WTC11 (cell line): ENCODE measurements at regions not wholly inside any gene's neighbourhood (a gene's known extent, or its start where the extent isn't known, plus 50 kb on each side); places are given as distances from the start of the nearest gene placed in this dataset.
A peak's percentile ranks its signal among the peaks of the same experiment; 100 is the strongest.

Experiments used
- ATAC-seq: fragments of 200-7000 bp; cut with Tn5 transposase; 2 replicates; pipeline ENCODE4 v1.10.0; 2021; ENCODE audit warnings: mild to moderate bottlenecking, moderate library complexity
- CTCF ChIA-PET: fragments of 300-600 bp; sonication (Branson Sonifier 250); formaldehyde crosslinking; loops from one replicate; lab custom pipeline; 2021; ENCODE audit warnings: antibody characterized with exemption; lab: Charles Lee
- POLR2A ChIA-PET: fragments of 350-600 bp; sonication (Branson Sonifier 250); formaldehyde crosslinking; loops from one replicate; lab custom pipeline; 2021; ENCODE audit warnings: antibody characterized with exemption; lab: Charles Lee
- DNase-seq: peaks from one replicate; pipeline ENCODE4 v3.0.0; 2021; ENCODE audit warnings: low spot score
- H3K27ac Mint-ChIP-seq: 2 replicates; pipeline ENCODE4 v1.8.0; 2021; ENCODE audit warnings: mixed read lengths
- H3K27me3 Mint-ChIP-seq: 2 replicates; pipeline ENCODE4 v1.8.0; 2021; ENCODE audit warnings: low read depth, mild to moderate bottlenecking, moderate library complexity, mixed read lengths
- H3K36me3 Mint-ChIP-seq: 2 replicates; pipeline ENCODE4 v1.8.0; 2021; ENCODE audit warnings: mixed read lengths
- H3K4me1 Mint-ChIP-seq: 2 replicates; pipeline ENCODE4 v1.8.0; 2022; ENCODE audit warnings: mixed read lengths
- H3K4me3 Mint-ChIP-seq: 2 replicates; pipeline ENCODE4 v1.8.0; 2021; ENCODE audit warnings: mild to moderate bottlenecking, moderate library complexity, mixed read lengths
- H3K9me3 Mint-ChIP-seq: 2 replicates; pipeline ENCODE4 v1.8.0; 2021; ENCODE audit warnings: mixed read lengths
- CREB1 ChIP-seq: sonication (generic); formaldehyde crosslinking; IDR thresholded peaks from 2 replicates; pipeline ENCODE4 v1.8.0; 2023; ENCODE audit warnings: mild to moderate bottlenecking, missing genetic modification reagents
- FOXP1 ChIP-seq: sonication (generic); formaldehyde crosslinking; IDR thresholded peaks from 2 replicates; pipeline ENCODE4 v1.8.0; 2022; ENCODE audit warnings: missing genetic modification reagents, mild to moderate bottlenecking, moderate library complexity, borderline replicate concordance
- FOXP4 ChIP-seq: sonication (generic); formaldehyde crosslinking; IDR thresholded peaks from 2 replicates; pipeline ENCODE4 v1.8.0; 2022; ENCODE audit warnings: mild to moderate bottlenecking, missing genetic modification reagents
- JAZF1 ChIP-seq: fragments of 250-450 bp; sonication (Bioruptor Pico); IDR thresholded peaks from 2 replicates; pipeline ENCODE4 v1.9.0; 2021; ENCODE audit warnings: moderate library complexity, mild to moderate bottlenecking, inconsistent platforms
- JUN ChIP-seq: sonication (generic); formaldehyde crosslinking; IDR thresholded peaks from 2 replicates; pipeline ENCODE4 v1.8.0; 2023; ENCODE audit warnings: mild to moderate bottlenecking, missing genetic modification reagents
- RELA ChIP-seq: sonication (generic); formaldehyde crosslinking; IDR thresholded peaks from 2 replicates; pipeline ENCODE4 v1.8.1; 2022; ENCODE audit warnings: missing genetic modification reagents, mild to moderate bottlenecking, borderline replicate concordance
- TEAD4 ChIP-seq: sonication (generic); formaldehyde crosslinking; IDR thresholded peaks from 2 replicates; pipeline ENCODE4 v1.8.0; 2022; ENCODE audit warnings: mild to moderate bottlenecking, missing genetic modification reagents
- ZBTB21 ChIP-seq: sonication (generic); formaldehyde crosslinking; IDR thresholded peaks from 2 replicates; pipeline ENCODE4 v1.8.1; 2023; ENCODE audit warnings: mild to moderate bottlenecking, missing genetic modification reagents, borderline replicate concordance
- ZNF263 ChIP-seq: sonication (generic); formaldehyde crosslinking; IDR thresholded peaks from 2 replicates; pipeline ENCODE4 v1.8.1; 2022; ENCODE audit warnings: low read depth, mild to moderate bottlenecking, moderate library complexity, missing genetic modification reagents
- ZNF317 ChIP-seq: sonication (generic); formaldehyde crosslinking; IDR thresholded peaks from 2 replicates; pipeline ENCODE4 v1.8.1; 2023; ENCODE audit warnings: low read depth, mild to moderate bottlenecking, moderate library complexity, missing genetic modification reagents, borderline replicate concordance
- TF ChIP-seq, protein P1 (sequence below): sonication (generic); formaldehyde crosslinking; IDR thresholded peaks from 2 replicates; pipeline ENCODE4 v1.8.0; 2022; ENCODE audit warnings: mild to moderate bottlenecking, missing genetic modification reagents
- TF ChIP-seq, protein P2 (sequence below): sonication (generic); formaldehyde crosslinking; IDR thresholded peaks from 2 replicates; pipeline ENCODE4 v1.8.0; 2022; ENCODE audit warnings: mild to moderate bottlenecking, missing genetic modification reagents
- TF ChIP-seq, protein P3 (sequence below): sonication (generic); formaldehyde crosslinking; IDR thresholded peaks from 2 replicates; pipeline ENCODE4 v1.8.1; 2022; ENCODE audit warnings: low read depth, mild to moderate bottlenecking, moderate library complexity, missing genetic modification reagents, borderline replicate concordance
- TF ChIP-seq, protein P4 (sequence below): fragments of 250-450 bp; sonication (Bioruptor Pico); IDR thresholded peaks from 2 replicates; pipeline ENCODE4 v1.8.0; 2021; ENCODE audit warnings: mild to moderate bottlenecking
- TF ChIP-seq, protein P5 (sequence below): fragments of 250-450 bp; sonication (Bioruptor Pico); IDR thresholded peaks from 2 replicates; pipeline ENCODE4 v1.9.0; 2021; ENCODE audit warnings: moderate library complexity, mild to moderate bottlenecking, inconsistent platforms, borderline replicate concordance

DNA sequence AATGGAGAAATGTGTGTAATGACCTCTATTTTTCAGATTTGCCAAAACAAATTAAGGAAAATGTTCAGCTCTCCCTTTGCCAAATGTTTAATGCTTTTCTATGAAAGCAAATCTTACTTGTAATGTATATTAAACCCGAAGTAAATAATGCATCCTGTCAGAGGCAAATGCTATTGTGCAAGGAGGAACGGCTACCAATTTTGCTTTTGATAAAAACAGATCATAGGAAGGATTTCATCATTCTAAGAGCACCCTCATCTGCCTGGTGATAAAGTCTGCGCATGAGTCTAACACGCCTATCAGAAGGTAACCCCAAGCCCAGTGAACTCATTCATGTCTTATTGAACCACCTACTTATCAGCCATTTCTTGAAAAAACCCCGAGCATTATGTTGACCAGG, 412.4 kb upstream of the MKI67 start:
- CTCF ChIA-PET: interaction anchor here (1.1 to 2.5 kb wide), 2 partner anchors 10 to 214 kb away, joined by 3 to 8 read pairs; no protein-coding TSS in a partner anchor
- ATAC-seq: no peak
- peaks cover 89% of the 10 kb centered on the region for H3K4me1 Mint-ChIP-seq
- H3K36me3 Mint-ChIP-seq: no peaks in the 10 kb centered on the region
- H3K27me3 Mint-ChIP-seq: peaks cover 9% of the 10 kb centered on the region
- H3K9me3 Mint-ChIP-seq: peaks cover 3% of the 10 kb centered on the region; the same call in 1 of the 2 replicates
- no peak for DNase-seq
- POLR2A ChIA-PET: no interaction called here
- H3K4me3 Mint-ChIP-seq: peak overlapping the region; percentile 20; the same call in 1 of the 2 replicates
- TF ChIP-seq JAZF1 (no peak), FOXP1 (CRISPR knock-in tag) (no peak), CREB1 (CRISPR knock-in tag) (no peak), ZBTB21 (CRISPR knock-in tag) (no peak), JUN (CRISPR knock-in tag) (no peak), ZNF317 (CRISPR knock-in tag) (no peak), FOXP4 (CRISPR knock-in tag) (no peak)
- TF ChIP-seq, protein P1, sequence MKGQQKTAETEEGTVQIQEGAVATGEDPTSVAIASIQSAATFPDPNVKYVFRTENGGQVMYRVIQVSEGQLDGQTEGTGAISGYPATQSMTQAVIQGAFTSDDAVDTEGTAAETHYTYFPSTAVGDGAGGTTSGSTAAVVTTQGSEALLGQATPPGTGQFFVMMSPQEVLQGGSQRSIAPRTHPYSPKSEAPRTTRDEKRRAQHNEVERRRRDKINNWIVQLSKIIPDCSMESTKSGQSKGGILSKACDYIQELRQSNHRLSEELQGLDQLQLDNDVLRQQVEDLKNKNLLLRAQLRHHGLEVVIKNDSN (CRISPR knock-in tag): no peak
- TF ChIP-seq, protein P2, sequence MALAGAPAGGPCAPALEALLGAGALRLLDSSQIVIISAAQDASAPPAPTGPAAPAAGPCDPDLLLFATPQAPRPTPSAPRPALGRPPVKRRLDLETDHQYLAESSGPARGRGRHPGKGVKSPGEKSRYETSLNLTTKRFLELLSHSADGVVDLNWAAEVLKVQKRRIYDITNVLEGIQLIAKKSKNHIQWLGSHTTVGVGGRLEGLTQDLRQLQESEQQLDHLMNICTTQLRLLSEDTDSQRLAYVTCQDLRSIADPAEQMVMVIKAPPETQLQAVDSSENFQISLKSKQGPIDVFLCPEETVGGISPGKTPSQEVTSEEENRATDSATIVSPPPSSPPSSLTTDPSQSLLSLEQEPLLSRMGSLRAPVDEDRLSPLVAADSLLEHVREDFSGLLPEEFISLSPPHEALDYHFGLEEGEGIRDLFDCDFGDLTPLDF (CRISPR knock-in tag): no peak
- TF ChIP-seq, protein P3, sequence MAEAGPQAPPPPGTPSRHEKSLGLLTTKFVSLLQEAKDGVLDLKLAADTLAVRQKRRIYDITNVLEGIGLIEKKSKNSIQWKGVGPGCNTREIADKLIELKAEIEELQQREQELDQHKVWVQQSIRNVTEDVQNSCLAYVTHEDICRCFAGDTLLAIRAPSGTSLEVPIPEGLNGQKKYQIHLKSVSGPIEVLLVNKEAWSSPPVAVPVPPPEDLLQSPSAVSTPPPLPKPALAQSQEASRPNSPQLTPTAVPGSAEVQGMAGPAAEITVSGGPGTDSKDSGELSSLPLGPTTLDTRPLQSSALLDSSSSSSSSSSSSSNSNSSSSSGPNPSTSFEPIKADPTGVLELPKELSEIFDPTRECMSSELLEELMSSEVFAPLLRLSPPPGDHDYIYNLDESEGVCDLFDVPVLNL (CRISPR knock-in tag): no peak
- TF ChIP-seq, protein P4, sequence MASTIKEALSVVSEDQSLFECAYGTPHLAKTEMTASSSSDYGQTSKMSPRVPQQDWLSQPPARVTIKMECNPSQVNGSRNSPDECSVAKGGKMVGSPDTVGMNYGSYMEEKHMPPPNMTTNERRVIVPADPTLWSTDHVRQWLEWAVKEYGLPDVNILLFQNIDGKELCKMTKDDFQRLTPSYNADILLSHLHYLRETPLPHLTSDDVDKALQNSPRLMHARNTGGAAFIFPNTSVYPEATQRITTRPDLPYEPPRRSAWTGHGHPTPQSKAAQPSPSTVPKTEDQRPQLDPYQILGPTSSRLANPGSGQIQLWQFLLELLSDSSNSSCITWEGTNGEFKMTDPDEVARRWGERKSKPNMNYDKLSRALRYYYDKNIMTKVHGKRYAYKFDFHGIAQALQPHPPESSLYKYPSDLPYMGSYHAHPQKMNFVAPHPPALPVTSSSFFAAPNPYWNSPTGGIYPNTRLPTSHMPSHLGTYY (CRISPR knock-in tag): no peak
- H3K27ac Mint-ChIP-seq: peak overlapping the region; percentile 50

GRCh38 chr10:128539510-128540127, 413.4 kb upstream of the MKI67 start:
- peak overlapping the region; percentile 60 for H3K4me3 Mint-ChIP-seq
- no peak for DNase-seq

More at GRCh38 chr10:128539510-128540127, 413.4 kb upstream of the MKI67 start:
- ChIA-PET CTCF (interaction anchor here (0.7 to 2.4 kb wide), 7 partner anchors 11 to 1430 kb away, joined by 3 to 10 read pairs (median 4); no protein-coding TSS in a partner anchor), POLR2A (interaction anchor here (1.0 kb wide), 1 partner anchor 108 kb away, joined by 4 read pairs; no protein-coding TSS in a partner anchor)
- ATAC-seq: no peak
- TF ChIP-seq, protein P5, sequence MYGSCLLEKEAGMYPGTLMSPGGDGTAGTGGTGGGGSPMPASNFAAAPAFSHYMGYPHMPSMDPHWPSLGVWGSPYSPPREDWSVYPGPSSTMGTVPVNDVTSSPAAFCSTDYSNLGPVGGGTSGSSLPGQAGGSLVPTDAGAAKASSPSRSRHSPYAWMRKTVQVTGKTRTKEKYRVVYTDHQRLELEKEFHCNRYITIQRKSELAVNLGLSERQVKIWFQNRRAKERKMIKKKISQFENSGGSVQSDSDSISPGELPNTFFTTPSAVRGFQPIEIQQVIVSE (CRISPR knock-in tag): no peak
- TF ChIP-seq TEAD4 (no peak), RELA (CRISPR knock-in tag) (no peak), ZNF263 (no peak)
- no peaks in the 10 kb centered on the region for H3K36me3 Mint-ChIP-seq
- H3K27ac Mint-ChIP-seq: 0 out of 2 replicates have a peak overlapping the region, but pooled peaks have one; percentile 28
- H3K9me3 Mint-ChIP-seq: no peaks in the 10 kb centered on the region
- peaks cover 6% of the 10 kb centered on the region; the same call in 1 of the 2 replicates for H3K27me3 Mint-ChIP-seq
- H3K4me1 Mint-ChIP-seq: peaks cover 95% of the 10 kb centered on the region
